Erythroblast (primary cell): ENCODE measurements at regions not wholly inside any gene's neighbourhood (a gene's known extent, or its start where the extent isn't known, plus 50 kb on each side); places are given as distances from the start of the nearest gene placed in this dataset.

Experiments used
- GATA1 ChIP-seq: IDR thresholded peaks from 2 replicates; pipeline ENCODE4 v1.6.1; 2011; ENCODE audit warnings: low read depth, mild to moderate bottlenecking, control low read depth, low read length, moderate library complexity
- POLR2A ChIP-seq: IDR thresholded peaks from 2 replicates; pipeline ENCODE4 v1.6.1; 2011; ENCODE audit warnings: mild to moderate bottlenecking, low read length

DNA sequence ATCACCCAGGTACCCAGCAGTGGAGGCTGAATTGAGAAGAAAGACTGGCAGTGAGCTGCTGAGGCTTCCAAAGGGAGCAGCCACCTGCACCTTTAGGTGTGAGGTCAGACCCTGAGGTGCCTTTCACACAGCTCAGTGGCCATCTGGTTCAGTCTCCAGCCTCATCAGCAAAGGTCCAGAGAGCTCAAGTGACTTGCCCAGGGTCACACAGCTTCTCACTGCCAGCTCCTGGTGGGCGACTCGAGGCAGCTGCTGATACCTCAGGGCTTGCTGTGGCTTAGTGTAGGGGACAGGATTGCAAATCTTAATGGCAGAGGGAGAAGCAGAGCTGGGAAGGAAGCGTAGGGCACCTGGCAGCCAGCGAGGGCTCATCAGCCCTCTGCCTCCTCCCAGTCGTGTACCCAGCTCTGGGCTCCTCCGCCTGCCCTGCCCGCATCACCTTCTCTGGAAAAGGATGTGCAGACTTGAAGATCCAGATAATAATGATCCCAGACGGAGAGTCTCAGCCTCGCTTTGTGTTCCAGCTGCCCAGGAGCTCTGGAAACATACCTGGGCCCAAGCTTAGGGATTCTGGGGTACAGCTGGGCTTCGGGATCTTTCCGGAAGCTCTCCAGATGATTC is 165.3 kb upstream of the GSE1 start:
- TF ChIP-seq POLR2A = no peak
- TF ChIP-seq GATA1 = no peak
